Esophagus squamous epithelium (tissue), 4 donors: ENCODE measurements at regions not wholly inside any gene's neighbourhood (a gene's known extent, or its start where the extent isn't known, plus 50 kb on each side); places are given as distances from the start of the nearest gene placed in this dataset.

Experiments
- CTCF ChIP-seq, 6 experiments: fragments of 450-650 bp in 4 of 6; fragments of 200-600 bp in 2 of 6; sonication (generic) in 2 of 6; IDR thresholded peaks; one replicate each; pipeline ENCODE4 v1.5.1; 2016 to 2019; ENCODE audit warnings: antibody characterized with exemption in 6 of 6, mild to moderate bottlenecking in 4 of 6, moderate library complexity in 4 of 6
- POLR2A ChIP-seq, 4 donors: fragments of 450-650 bp; IDR thresholded peaks; one replicate each; pipeline ENCODE4 v1.6.1; 2017; ENCODE audit warnings: antibody characterized with exemption in 4 of 4, mild to moderate bottlenecking in 4 of 4, moderate library complexity in 3 of 4

GRCh38 chr11:91164452-91164822, 941.6 kb upstream of the CHORDC1 start:
- TF ChIP-seq CTCF (IDR thresholded peaks at IDR 0.05) (no peak), POLR2A (IDR thresholded peaks at IDR 0.05) (no peak)
